Mesodermal cell (in vitro differentiated cells): ENCODE measurements at regions not wholly inside any gene's neighbourhood (a gene's known extent, or its start where the extent isn't known, plus 50 kb on each side); places are given as distances from the start of the nearest gene placed in this dataset.
"Not testable (repeated sequence)": the region's sequence is repeated elsewhere in the genome, so short reads cannot be mapped to it uniquely, and the experiment has no call there.

ENCODE experiments used
- H3K27ac ChIP-seq: 2 replicates; pipeline ENCODE4 v1.7.0; 2013; ENCODE audit warnings: mild to moderate bottlenecking, low read depth, low read length, moderate library complexity; ENCODE audit not compliant: severe bottlenecking
- H3K36me3 ChIP-seq: 2 replicates; pipeline ENCODE4 v1.7.1; 2013; ENCODE audit warnings: mild to moderate bottlenecking, low read length, moderate library complexity; ENCODE audit not compliant: control insufficient read depth, insufficient read depth
- H3K4me1 ChIP-seq: one replicate; pipeline ENCODE4 v1.7.1; 2013; ENCODE audit warnings: mild to moderate bottlenecking, low read length; ENCODE audit not compliant: insufficient read depth, control insufficient read depth, poor library complexity, severe bottlenecking
- H3K4me3 ChIP-seq: 2 replicates; pipeline ENCODE4 v1.7.0; 2013; ENCODE audit warnings: low read length, control low read depth, mild to moderate bottlenecking; ENCODE audit not compliant: insufficient read depth, poor library complexity, severe bottlenecking; ENCODE audit errors: extremely low read depth
- H3K9me3 ChIP-seq: 2 replicates; pipeline ENCODE4 v1.7.1; 2013; ENCODE audit warnings: mild to moderate bottlenecking, low read length, moderate library complexity; ENCODE audit not compliant: control insufficient read depth
- WGBS, 2 experiments: methylation state at CpG; one replicate each; pipeline ENCODE4 v1.1.5; 2013; ENCODE audit warnings: missing lambda C conversion rate in 2 of 2; ENCODE audit not compliant: insufficient coverage in 2 of 2; 5-methylcytosine and 5-hydroxymethylcytosine counted together

- WGBS, 2 experiments = 71 to 94% methylated on average over 4 to 8 of the region's 13 CpGs
- H3K9me3 ChIP-seq = not testable (repeated sequence)
These were observed 402.0 kb downstream of the ZNF33B start for GRCh38 chr10:42236401-42236800.

GRCh38 chr10:42235736-42236135, 402.6 kb downstream of the ZNF33B start:
- H3K4me1 ChIP-seq, H3K9me3 ChIP-seq, H3K27ac ChIP-seq, H3K4me3 ChIP-seq, H3K36me3 ChIP-seq: not testable (repeated sequence)
- 89 to 91% methylated on average over 8 to 10 of the region's 14 CpGs for WGBS, 2 experiments

More at GRCh38 chr10:42236401-42236800, 402.0 kb downstream of the ZNF33B start:
- not testable (repeated sequence) for H3K4me1 ChIP-seq, H3K4me3 ChIP-seq, H3K36me3 ChIP-seq, H3K27ac ChIP-seq

GRCh38 chr10:42235241-42235640, 403.1 kb downstream of the ZNF33B start:
- H3K4me3 ChIP-seq, H3K36me3 ChIP-seq, H3K27ac ChIP-seq, H3K4me1 ChIP-seq, H3K9me3 ChIP-seq: not testable (repeated sequence)
- WGBS, 2 experiments = 79 to 81% methylated on average over 2 to 3 of the region's 3 CpGs

GRCh38 chr10:42234506-42234905, 403.9 kb downstream of the ZNF33B start:
- not testable (repeated sequence) for H3K36me3 ChIP-seq, H3K4me3 ChIP-seq, H3K4me1 ChIP-seq, H3K9me3 ChIP-seq, H3K27ac ChIP-seq
- WGBS, 2 experiments = 50 to 71% methylated on average over 1 of the region's 5 CpGs

GRCh38 chr10:42233461-42234206, 404.7 kb downstream of the ZNF33B start:
- not testable (repeated sequence) for H3K4me3 ChIP-seq, H3K36me3 ChIP-seq, H3K27ac ChIP-seq, H3K9me3 ChIP-seq, H3K4me1 ChIP-seq
- 69 to 85% methylated on average over 7 of the region's 8 CpGs for WGBS, 2 experiments

GRCh38 chr10:42232955-42233354, 405.4 kb downstream of the ZNF33B start:
- H3K36me3 ChIP-seq, H3K4me1 ChIP-seq, H3K27ac ChIP-seq, H3K4me3 ChIP-seq, H3K9me3 ChIP-seq: not testable (repeated sequence)
- WGBS, 2 experiments = 60% methylated on average over 1 of the region's 1 CpG; no CpG with 5 or more reads in 1 of the 2 experiments

- not testable (repeated sequence) for H3K27ac ChIP-seq, H3K9me3 ChIP-seq, H3K4me3 ChIP-seq, H3K36me3 ChIP-seq, H3K4me1 ChIP-seq
- WGBS, 2 experiments = 53 to 60% methylated on average over 3 to 4 of the region's 4 CpGs
These were observed 407.6 kb downstream of the ZNF33B start for GRCh38 chr10:42230812-42231211.

- 30 to 51% methylated on average over 1 to 2 of the region's 2 CpGs for WGBS, 2 experiments
- H3K4me1 ChIP-seq, H3K36me3 ChIP-seq, H3K4me3 ChIP-seq, H3K9me3 ChIP-seq, H3K27ac ChIP-seq: not testable (repeated sequence)
These were observed 408.3 kb downstream of the ZNF33B start for GRCh38 chr10:42230115-42230514.

GRCh38 chr10:42227859-42228258, 410.5 kb downstream of the ZNF33B start:
- H3K36me3 ChIP-seq, H3K27ac ChIP-seq, H3K9me3 ChIP-seq, H3K4me1 ChIP-seq, H3K4me3 ChIP-seq: not testable (repeated sequence)

- not testable (repeated sequence) for H3K27ac ChIP-seq, H3K4me1 ChIP-seq, H3K4me3 ChIP-seq, H3K36me3 ChIP-seq, H3K9me3 ChIP-seq
- 50 to 74% methylated on average over 2 of the region's 3 CpGs for WGBS, 2 experiments
These were observed 444.8 kb downstream of the ZNF33B start for GRCh38 chr10:42193588-42193987.

- not testable (repeated sequence) for H3K9me3 ChIP-seq, H3K4me3 ChIP-seq, H3K4me1 ChIP-seq, H3K36me3 ChIP-seq, H3K27ac ChIP-seq
- WGBS, 2 experiments = no CpG with 5 or more reads among the region's 4 CpGs
These were observed 445.9 kb downstream of the ZNF33B start for GRCh38 chr10:42192450-42192849.
